KMS-11 (cell line): ENCODE measurements at regions not wholly inside any gene's neighbourhood (a gene's known extent, or its start where the extent isn't known, plus 50 kb on each side); places are given as distances from the start of the nearest gene placed in this dataset.
"Not testable (repeated sequence)": the region's sequence is repeated elsewhere in the genome, so short reads cannot be mapped to it uniquely, and the experiment has no call there.

Experiments used
- H2AFZ ChIP-seq: fragments of 200-600 bp; sonication (generic); 2 replicates; pipeline ENCODE4 v1.6.1; 2016; ENCODE audit warnings: antibody characterized with exemption, mixed run types, low read depth
- H3K27ac ChIP-seq: fragments of 200-600 bp; sonication (generic); 2 replicates; pipeline ENCODE4 v1.6.1; 2016; ENCODE audit warnings: mild to moderate bottlenecking, mixed run types
- H3K27me3 ChIP-seq: fragments of 200-600 bp; sonication (generic); 2 replicates; pipeline ENCODE4 v1.6.1; 2017; ENCODE audit warnings: mild to moderate bottlenecking, low read depth, mixed run types, moderate library complexity; ENCODE audit not compliant: insufficient read depth
- H3K36me3 ChIP-seq: fragments of 200-600 bp; sonication (generic); 2 replicates; pipeline ENCODE4 v1.6.1; 2017; ENCODE audit warnings: mild to moderate bottlenecking, mixed run types; ENCODE audit not compliant: insufficient read depth
- H3K4me1 ChIP-seq: fragments of 200-600 bp; sonication (generic); 2 replicates; pipeline ENCODE4 v1.6.1; 2016; ENCODE audit warnings: mild to moderate bottlenecking, low read depth, mixed run types; ENCODE audit not compliant: poor library complexity, severe bottlenecking
- H3K4me2 ChIP-seq: fragments of 200-600 bp; sonication (generic); 2 replicates; pipeline ENCODE4 v1.7.0; 2016; ENCODE audit warnings: mild to moderate bottlenecking, mixed run types
- H3K4me3 ChIP-seq: fragments of 200-600 bp; sonication (generic); IDR thresholded peaks from 2 replicates; pipeline ENCODE4 v1.6.1; 2017; ENCODE audit warnings: low read depth, low read length, mixed read lengths; ENCODE audit not compliant: insufficient read depth
- H3K79me2 ChIP-seq: fragments of 200-600 bp; sonication (generic); 2 replicates; pipeline ENCODE4 v1.6.1; 2016; ENCODE audit warnings: low read depth, mixed run types; ENCODE audit not compliant: insufficient read depth
- H3K9ac ChIP-seq: fragments of 200-600 bp; sonication (generic); 2 replicates; pipeline ENCODE4 v1.6.1; 2016; ENCODE audit warnings: mild to moderate bottlenecking, mixed run types
- H4K20me1 ChIP-seq: fragments of 200-600 bp; sonication (generic); 2 replicates; pipeline ENCODE4 v1.6.1; 2016; ENCODE audit warnings: mild to moderate bottlenecking, mixed run types; ENCODE audit not compliant: insufficient read depth
- TF ChIP-seq, protein P1 (sequence below): fragments of 200-600 bp; sonication (generic); conservative IDR thresholded peaks from 2 replicates; pipeline ENCODE4 v1.6.1; 2017; ENCODE audit warnings: low read depth, mild to moderate bottlenecking, antibody characterized with exemption, low read length, moderate library complexity, mixed read lengths

GRCh38 chr9:89687188-89687587, 82.4 kb downstream of the GADD45G start:
- H4K20me1 ChIP-seq: no peaks in the 10 kb centered on the region
- no peaks in the 10 kb centered on the region for H3K36me3 ChIP-seq
- H3K4me3 ChIP-seq: no peak overlapping the region
- no peak overlapping the region for H3K9ac ChIP-seq
- TF ChIP-seq, protein P1, sequence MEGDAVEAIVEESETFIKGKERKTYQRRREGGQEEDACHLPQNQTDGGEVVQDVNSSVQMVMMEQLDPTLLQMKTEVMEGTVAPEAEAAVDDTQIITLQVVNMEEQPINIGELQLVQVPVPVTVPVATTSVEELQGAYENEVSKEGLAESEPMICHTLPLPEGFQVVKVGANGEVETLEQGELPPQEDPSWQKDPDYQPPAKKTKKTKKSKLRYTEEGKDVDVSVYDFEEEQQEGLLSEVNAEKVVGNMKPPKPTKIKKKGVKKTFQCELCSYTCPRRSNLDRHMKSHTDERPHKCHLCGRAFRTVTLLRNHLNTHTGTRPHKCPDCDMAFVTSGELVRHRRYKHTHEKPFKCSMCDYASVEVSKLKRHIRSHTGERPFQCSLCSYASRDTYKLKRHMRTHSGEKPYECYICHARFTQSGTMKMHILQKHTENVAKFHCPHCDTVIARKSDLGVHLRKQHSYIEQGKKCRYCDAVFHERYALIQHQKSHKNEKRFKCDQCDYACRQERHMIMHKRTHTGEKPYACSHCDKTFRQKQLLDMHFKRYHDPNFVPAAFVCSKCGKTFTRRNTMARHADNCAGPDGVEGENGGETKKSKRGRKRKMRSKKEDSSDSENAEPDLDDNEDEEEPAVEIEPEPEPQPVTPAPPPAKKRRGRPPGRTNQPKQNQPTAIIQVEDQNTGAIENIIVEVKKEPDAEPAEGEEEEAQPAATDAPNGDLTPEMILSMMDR: no peak
- H2AFZ ChIP-seq: no peak overlapping the region
- peaks cover 36% of the 10 kb centered on the region for H3K4me1 ChIP-seq
- H3K4me2 ChIP-seq: no peak overlapping the region
- H3K27me3 ChIP-seq: peaks cover 4% of the 10 kb centered on the region; the same call in 1 of the 2 replicates
- no peak overlapping the region for H3K27ac ChIP-seq
- H3K79me2 ChIP-seq: no peaks in the 10 kb centered on the region

- no peak overlapping the region for H3K27ac ChIP-seq
- no peaks in the 10 kb centered on the region for H3K79me2 ChIP-seq
- peaks cover 42% of the 10 kb centered on the region for H3K4me1 ChIP-seq
- TF ChIP-seq, protein P1: no peak
- H3K4me3 ChIP-seq: no peak overlapping the region
- H2AFZ ChIP-seq: no peak overlapping the region
- H3K27me3 ChIP-seq: peaks cover 4% of the 10 kb centered on the region; the same call in 1 of the 2 replicates
- no peaks in the 10 kb centered on the region for H4K20me1 ChIP-seq
- no peak overlapping the region for H3K4me2 ChIP-seq
- no peak overlapping the region for H3K9ac ChIP-seq
- H3K36me3 ChIP-seq: no peaks in the 10 kb centered on the region
Measured at GRCh38 chr9:89687848-89688247, 83.0 kb downstream of the GADD45G start.

GRCh38 chr9:89689321-89689720, 84.5 kb downstream of the GADD45G start:
- H3K27ac ChIP-seq, H3K9ac ChIP-seq, H3K36me3 ChIP-seq, H4K20me1 ChIP-seq, H3K79me2 ChIP-seq, H3K27me3 ChIP-seq, H3K4me3 ChIP-seq, H2AFZ ChIP-seq: not testable (repeated sequence)
- peak overlapping the region; percentile 2; the same call in 1 of the 2 replicates for H3K4me2 ChIP-seq
- peaks cover 42% of the 10 kb centered on the region for H3K4me1 ChIP-seq

DNA sequence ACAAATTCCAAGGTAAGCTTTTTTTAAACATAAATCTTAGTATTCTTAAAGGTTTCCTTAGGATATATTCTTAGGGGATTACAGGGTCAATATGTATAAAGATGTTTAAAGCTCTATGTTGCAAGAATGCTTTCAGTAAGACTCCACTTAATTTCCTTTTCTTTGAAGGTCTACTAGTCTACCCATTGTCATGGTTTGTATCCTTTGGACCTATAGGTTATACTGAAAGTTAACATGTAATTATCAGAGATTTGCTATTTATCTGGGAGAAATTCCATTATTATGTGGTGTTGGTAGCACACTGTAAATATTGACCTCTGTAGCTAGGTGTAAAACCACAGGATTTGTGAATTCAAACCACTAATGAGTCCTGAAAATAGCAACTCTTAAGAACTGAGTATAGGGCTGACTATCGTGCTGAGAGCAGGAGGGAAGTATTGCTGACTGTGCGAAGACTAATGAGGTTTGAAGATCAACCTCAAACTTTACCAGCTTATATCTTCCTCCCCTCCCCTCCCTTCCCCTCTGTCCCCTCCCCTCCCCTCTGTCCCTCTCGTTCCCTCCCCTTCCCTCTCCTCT, 85.6 kb downstream of the GADD45G start:
- Histone ChIP-seq H3K4me1 (peaks cover 42% of the 10 kb centered on the region), H4K20me1 (no peaks in the 10 kb centered on the region), H3K27ac (peak overlapping the region; percentile 81), H3K27me3 (peaks cover 4% of the 10 kb centered on the region; the same call in 1 of the 2 replicates), H3K9ac (peak overlapping the region; percentile 59; the same call in 1 of the 2 replicates), H3K36me3 (no peaks in the 10 kb centered on the region), H3K4me2 (peak overlapping the region; percentile 61), H2AFZ (no peak overlapping the region; the same call in 1 of the 2 replicates), H3K4me3 (no peak overlapping the region), H3K79me2 (no peaks in the 10 kb centered on the region)
- TF ChIP-seq, protein P1: no peak

GRCh38 chr9:89695441-89695891, 90.7 kb downstream of the GADD45G start:
- H3K79me2 ChIP-seq: no peaks in the 10 kb centered on the region
- no peak overlapping the region for H2AFZ ChIP-seq
- no peaks in the 10 kb centered on the region for H3K36me3 ChIP-seq
- H3K9ac ChIP-seq: no peak overlapping the region
- H3K4me3 ChIP-seq: no peak overlapping the region
- H3K27me3 ChIP-seq: no peaks in the 10 kb centered on the region
- no peak overlapping the region for H3K4me2 ChIP-seq
- TF ChIP-seq, protein P1: no peak
- H4K20me1 ChIP-seq: no peaks in the 10 kb centered on the region
- H3K27ac ChIP-seq: no peak overlapping the region
- H3K4me1 ChIP-seq: peaks cover 20% of the 10 kb centered on the region

DNA sequence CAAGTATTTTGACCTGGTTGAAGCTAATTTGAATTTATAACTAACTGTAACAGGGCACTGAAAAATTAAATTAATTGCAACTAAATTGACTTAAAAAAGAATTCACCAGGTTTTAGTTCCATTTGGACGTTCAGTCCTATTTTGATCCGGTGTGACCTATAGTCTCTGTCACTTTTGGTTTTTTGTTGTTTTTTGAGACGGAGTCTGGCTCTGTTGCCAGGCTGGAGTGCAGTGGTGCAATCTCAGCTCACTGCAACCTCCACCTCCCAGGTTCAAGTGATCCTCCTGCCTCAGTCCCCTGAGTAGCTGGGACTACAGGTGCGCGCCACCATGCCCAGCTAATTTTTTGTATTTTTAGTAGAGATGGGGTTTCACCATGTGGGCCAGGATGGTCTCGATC, 91.2 kb downstream of the GADD45G start:
- H3K4me1 ChIP-seq: peaks cover 21% of the 10 kb centered on the region
- H4K20me1 ChIP-seq, H3K79me2 ChIP-seq, H3K4me3 ChIP-seq, H3K4me2 ChIP-seq, H3K27me3 ChIP-seq, H2AFZ ChIP-seq, H3K36me3 ChIP-seq, H3K27ac ChIP-seq, H3K9ac ChIP-seq: not testable (repeated sequence)
